ENCODE measurements at regions not wholly inside any gene's neighbourhood (a gene's known extent, or its start where the extent isn't known, plus 50 kb on each side); places are given as distances from the start of the nearest gene placed in this dataset.

- H3K27ac Mint-ChIP-seq (ENCODE audit: unreplicated experiment) = no peak overlapping the region
- no peaks in the 10 kb centered on the region for H3K9me3 Mint-ChIP-seq (ENCODE audit: low read depth)
- no peak overlapping the region for H3K4me3 Mint-ChIP-seq (ENCODE audit: unreplicated experiment)
- H3K36me3 Mint-ChIP-seq (ENCODE audit: low read depth) = no peaks in the 10 kb centered on the region
- peaks cover 2% of the 10 kb centered on the region for H3K27me3 Mint-ChIP-seq (ENCODE audit: low read depth)
- no peaks in the 10 kb centered on the region for H3K4me1 Mint-ChIP-seq (ENCODE audit: low read depth)
- DNase-seq (ENCODE audit: low spot score) = no peak
- TF ChIP-seq CTCF (IDR thresholded peaks at IDR 0.05) = no peak
These were observed 979.0 kb upstream of the MAN1A1 start for GRCh38 chr6:120328521-120328920.

GRCh38 chr6:120320481-120321162, 971.1 kb upstream of the MAN1A1 start:
- DNase-seq (ENCODE audit: low spot score) = no peak
- H3K36me3 Mint-ChIP-seq (ENCODE audit: low read depth) = no peaks in the 10 kb centered on the region
- no peak overlapping the region for H3K4me3 Mint-ChIP-seq (ENCODE audit: unreplicated experiment)
- no peak for TF ChIP-seq CTCF (IDR thresholded peaks at IDR 0.05)
- no peaks in the 10 kb centered on the region for H3K4me1 Mint-ChIP-seq (ENCODE audit: low read depth)
- H3K27ac Mint-ChIP-seq (ENCODE audit: unreplicated experiment) = no peak overlapping the region
- no peaks in the 10 kb centered on the region for H3K27me3 Mint-ChIP-seq (ENCODE audit: low read depth)
- peaks cover 15% of the 10 kb centered on the region for H3K9me3 Mint-ChIP-seq (ENCODE audit: low read depth)

- Mint-ChIP-seq H3K27me3 (ENCODE audit: low read depth) (peaks cover 8% of the 10 kb centered on the region), H3K4me3 (ENCODE audit: unreplicated experiment) (no peak overlapping the region), H3K27ac (ENCODE audit: unreplicated experiment) (no peak overlapping the region), H3K36me3 (ENCODE audit: low read depth) (no peaks in the 10 kb centered on the region), H3K9me3 (ENCODE audit: low read depth) (no peaks in the 10 kb centered on the region), H3K4me1 (ENCODE audit: low read depth) (no peaks in the 10 kb centered on the region)
- no peak for TF ChIP-seq CTCF (IDR thresholded peaks at IDR 0.05)
- DNase-seq (ENCODE audit: low spot score) = no peak
These were observed 954.7 kb upstream of the MAN1A1 start for GRCh38 chr6:120304223-120304622.

- H3K27me3 Mint-ChIP-seq (ENCODE audit: low read depth) = peaks cover 8% of the 10 kb centered on the region
- no peaks in the 10 kb centered on the region for H3K4me1 Mint-ChIP-seq (ENCODE audit: low read depth)
- no peaks in the 10 kb centered on the region for H3K36me3 Mint-ChIP-seq (ENCODE audit: low read depth)
- H3K9me3 Mint-ChIP-seq (ENCODE audit: low read depth) = no peaks in the 10 kb centered on the region
- no peak for TF ChIP-seq CTCF (IDR thresholded peaks at IDR 0.05)
- DNase-seq (ENCODE audit: low spot score) = no peak
- no peak overlapping the region for H3K27ac Mint-ChIP-seq (ENCODE audit: unreplicated experiment)
- H3K4me3 Mint-ChIP-seq (ENCODE audit: unreplicated experiment) = no peak overlapping the region
These were observed 954.0 kb upstream of the MAN1A1 start for GRCh38 chr6:120303527-120303926.

- H3K36me3 Mint-ChIP-seq (ENCODE audit: low read depth) = no peaks in the 10 kb centered on the region
- TF ChIP-seq CTCF (IDR thresholded peaks at IDR 0.05) = no peak
- no peaks in the 10 kb centered on the region for H3K4me1 Mint-ChIP-seq (ENCODE audit: low read depth)
- H3K9me3 Mint-ChIP-seq (ENCODE audit: low read depth) = no peaks in the 10 kb centered on the region
- H3K4me3 Mint-ChIP-seq (ENCODE audit: unreplicated experiment) = no peak overlapping the region
- H3K27ac Mint-ChIP-seq (ENCODE audit: unreplicated experiment) = no peak overlapping the region
- H3K27me3 Mint-ChIP-seq (ENCODE audit: low read depth) = peaks cover 4% of the 10 kb centered on the region
- DNase-seq (ENCODE audit: low spot score) = no peak
These were observed 952.5 kb upstream of the MAN1A1 start for GRCh38 chr6:120302041-120302440.

All from chondrocyte (in vitro differentiated cells).